H9 (cell line): ENCODE measurements at regions not wholly inside any gene's neighbourhood (a gene's known extent, or its start where the extent isn't known, plus 50 kb on each side); places are given as distances from the start of the nearest gene placed in this dataset.

Experiments
- DNase-seq: peaks from one replicate; pipeline ENCODE4 v3.0.0-alpha.2; 2017
- H2AFZ ChIP-seq: one replicate; pipeline ENCODE4 v1.6.1; 2013; ENCODE audit warnings: mild to moderate bottlenecking, low read length, control low read depth, moderate library complexity
- H2AK5ac ChIP-seq: 2 replicates; pipeline ENCODE4 v1.6.1; 2013; ENCODE audit warnings: low read length, control low read depth, mixed read lengths; ENCODE audit not compliant: insufficient read length
- H2BK120ac ChIP-seq: one replicate; pipeline ENCODE4 v1.6.1; 2013; ENCODE audit warnings: low read depth, mild to moderate bottlenecking, low read length, control low read depth, inconsistent platforms; ENCODE audit not compliant: poor library complexity, severe bottlenecking
- H2BK12ac ChIP-seq: 2 replicates; pipeline ENCODE4 v1.6.1; 2013; ENCODE audit warnings: low read length, control low read depth, mixed read lengths, low read depth; ENCODE audit not compliant: insufficient read length
- H2BK15ac ChIP-seq: 2 replicates; pipeline ENCODE4 v1.6.1; 2013; ENCODE audit warnings: low read depth, low read length, control low read depth
- H2BK20ac ChIP-seq: one replicate; pipeline ENCODE4 v1.6.1; 2013; ENCODE audit warnings: low read depth, mild to moderate bottlenecking, low read length, control low read depth, inconsistent platforms; ENCODE audit not compliant: poor library complexity, severe bottlenecking
- H2BK5ac ChIP-seq: 2 replicates; pipeline ENCODE4 v1.6.1; 2013; ENCODE audit warnings: low read length, control low read depth, mixed read lengths; ENCODE audit not compliant: insufficient read length
- H3K14ac ChIP-seq: 2 replicates; pipeline ENCODE4 v1.6.1; 2013; ENCODE audit warnings: low read length, control low read depth; ENCODE audit not compliant: insufficient read depth
- H3K18ac ChIP-seq: 2 replicates; pipeline ENCODE4 v1.6.1; 2013; ENCODE audit warnings: low read depth, mild to moderate bottlenecking, mixed read lengths, low read length, control low read depth; ENCODE audit not compliant: insufficient read length
- H3K23ac ChIP-seq: 2 replicates; pipeline ENCODE4 v1.6.1; 2013; ENCODE audit warnings: low read length, control low read depth, mixed read lengths, low read depth; ENCODE audit not compliant: insufficient read length
- H3K23me2 ChIP-seq: 2 replicates; pipeline ENCODE4 v1.6.1; 2013; ENCODE audit warnings: low read depth, mild to moderate bottlenecking, mixed read lengths, low read length, control low read depth; ENCODE audit not compliant: insufficient read length, poor library complexity, severe bottlenecking
- H3K27ac ChIP-seq: 2 replicates; pipeline ENCODE4 v1.5.1; 2013; ENCODE audit warnings: low read length, control low read depth, mixed read lengths, low read depth; ENCODE audit not compliant: insufficient read length
- H3K27me3 ChIP-seq: 2 replicates; pipeline ENCODE4 v1.6.1; 2013; ENCODE audit warnings: low read length, control low read depth, inconsistent platforms; ENCODE audit not compliant: insufficient read depth
- H3K4ac ChIP-seq: 2 replicates; pipeline ENCODE4 v1.6.1; 2013; ENCODE audit warnings: low read depth, mild to moderate bottlenecking, control low read depth, inconsistent platforms, low read length, moderate library complexity
- H3K4me1 ChIP-seq: 2 replicates; pipeline ENCODE4 v1.6.1; 2013; ENCODE audit warnings: low read length, control low read depth, inconsistent platforms; ENCODE audit not compliant: insufficient read depth
- H3K4me2 ChIP-seq: 2 replicates; pipeline ENCODE4 v1.6.1; 2013; ENCODE audit warnings: low read length, control low read depth, mixed read lengths; ENCODE audit not compliant: insufficient read length, insufficient read depth
- H3K56ac ChIP-seq: 2 replicates; pipeline ENCODE4 v1.6.1; 2013; ENCODE audit warnings: low read depth, mild to moderate bottlenecking, mixed read lengths, low read length, control low read depth; ENCODE audit not compliant: insufficient read length
- H3K79me1 ChIP-seq: 2 replicates; pipeline ENCODE4 v1.6.1; 2013; ENCODE audit warnings: low read depth, mild to moderate bottlenecking, moderate library complexity, low read length, control low read depth, inconsistent platforms; ENCODE audit not compliant: insufficient read depth, poor library complexity, severe bottlenecking
- H3K79me2 ChIP-seq: 2 replicates; pipeline ENCODE4 v1.6.1; 2013; ENCODE audit warnings: low read length, control low read depth, inconsistent platforms; ENCODE audit not compliant: insufficient read depth
- H3K9ac ChIP-seq: 2 replicates; pipeline ENCODE4 v1.6.1; 2013; ENCODE audit warnings: low read length, control low read depth, mixed read lengths; ENCODE audit not compliant: insufficient read length; ENCODE audit errors: extremely low read depth
- H3K9me3 ChIP-seq: one replicate; pipeline ENCODE4 v1.6.1; 2013; ENCODE audit warnings: low read depth, low read length, inconsistent platforms; ENCODE audit not compliant: control insufficient read depth
- H3T11ph ChIP-seq: one replicate; pipeline ENCODE4 v1.6.1; 2013; ENCODE audit warnings: mild to moderate bottlenecking, low read length, control low read depth, inconsistent platforms
- H4K20me1 ChIP-seq: one replicate; pipeline ENCODE4 v1.6.1; 2013; ENCODE audit not compliant: control insufficient read depth, insufficient read length, insufficient read depth
- H4K5ac ChIP-seq: 2 replicates; pipeline ENCODE4 v1.6.1; 2013; ENCODE audit warnings: low read depth, mild to moderate bottlenecking, mixed read lengths, low read length, control low read depth; ENCODE audit not compliant: insufficient read length
- H4K8ac ChIP-seq: replicated peaks from 2 replicates; pipeline ENCODE4 v1.6.1; 2013; ENCODE audit warnings: low read length, control low read depth, mixed read lengths, low read depth; ENCODE audit not compliant: insufficient read length
- H4K91ac ChIP-seq: 2 replicates; pipeline ENCODE4 v1.6.1; 2013; ENCODE audit warnings: low read depth, mild to moderate bottlenecking, moderate library complexity, mixed read lengths, low read length, control low read depth; ENCODE audit not compliant: insufficient read length
- H3K27ac Mint-ChIP-seq, 3 experiments: 2 replicates in 2 of 3; 3 replicates in 1 of 3; pipeline ENCODE4 v1.8.0; 2020 to 2021; ENCODE audit warnings: mixed read lengths in 3 of 3, mild to moderate bottlenecking in 1 of 3, moderate library complexity in 1 of 3
- H3K27me3 Mint-ChIP-seq: 2 replicates; pipeline ENCODE4 v1.8.0; 2021; ENCODE audit warnings: low read depth, mild to moderate bottlenecking, moderate library complexity, mixed read lengths
- H3K36me3 Mint-ChIP-seq, 3 experiments: 2 replicates in 2 of 3; 3 replicates in 1 of 3; pipeline ENCODE4 v1.8.0; 2020 to 2021; ENCODE audit warnings: low read depth in 3 of 3, mixed read lengths in 3 of 3; ENCODE audit not compliant: insufficient read depth in 1 of 3
- H3K4me1 Mint-ChIP-seq, 2 experiments: 2 replicates each; pipeline ENCODE4 v1.8.0; 2020; ENCODE audit warnings: mixed read lengths in 2 of 2
- H3K4me3 Mint-ChIP-seq, 2 experiments: 2 replicates in 1 of 2; 3 replicates in 1 of 2; pipeline ENCODE4 v1.8.0; 2020 to 2021; ENCODE audit warnings: mild to moderate bottlenecking in 2 of 2, mixed read lengths in 2 of 2, moderate library complexity in 1 of 2
- H3K9me3 Mint-ChIP-seq, 2 experiments: 2 replicates in 1 of 2; 3 replicates in 1 of 2; pipeline ENCODE4 v1.8.0; 2020; ENCODE audit warnings: mild to moderate bottlenecking in 2 of 2, mixed read lengths in 2 of 2, moderate library complexity in 1 of 2
- CTCF ChIP-seq: fragments of 200-600 bp; sonication (generic); conservative IDR thresholded peaks from 3 replicates; pipeline ENCODE4 v1.8.0; 2021; ENCODE audit warnings: antibody characterized with exemption, mild to moderate bottlenecking
- WGBS: extraction: QIAGEN DNeasy Blood & Tissue Kit; methylation state at CpG from one replicate; pipeline ENCODE4 v1.1.7; 2013; ENCODE audit warnings: missing lambda C conversion rate, low lambda C conversion rate, mixed read lengths; ENCODE audit not compliant: insufficient read length; ENCODE audit errors: extremely low coverage; 5-methylcytosine and 5-hydroxymethylcytosine counted together

- Histone ChIP-seq H3K27ac (no peak overlapping the region), H3K79me2 (no peaks in the 10 kb centered on the region), H3K23ac (no peak overlapping the region), H2BK5ac (no peak overlapping the region), H4K8ac (no peak overlapping the region), H2BK20ac (no peak overlapping the region), H3T11ph (no peak overlapping the region), H4K20me1 (no peaks in the 10 kb centered on the region), H3K4ac (no peak overlapping the region), H3K79me1 (no peaks in the 10 kb centered on the region), H3K18ac (no peak overlapping the region), H2AFZ (no peak overlapping the region), H2BK12ac (no peak overlapping the region), H3K9ac (no peak overlapping the region), H3K23me2 (no peaks in the 10 kb centered on the region), H2BK120ac (no peak overlapping the region), H3K27me3 (no peaks in the 10 kb centered on the region), H2AK5ac (no peak overlapping the region), H3K9me3 (no peaks in the 10 kb centered on the region), H4K91ac (no peak overlapping the region), H3K4me1 (no peaks in the 10 kb centered on the region), H4K5ac (no peak overlapping the region), H3K56ac (no peak overlapping the region), H3K4me2 (no peak overlapping the region), H2BK15ac (no peak overlapping the region), H3K14ac (no peak overlapping the region)
- no peaks in the 10 kb centered on the region for H3K36me3 Mint-ChIP-seq
- no peak overlapping the region for H3K4me3 Mint-ChIP-seq
- DNase-seq = no peak
- H3K27ac Mint-ChIP-seq = no peak overlapping the region
- no peaks in the 10 kb centered on the region; the same call in 1 of the 2 replicates for H3K27me3 Mint-ChIP-seq
- H3K9me3 Mint-ChIP-seq = no peaks in the 10 kb centered on the region
- H3K4me1 Mint-ChIP-seq = peaks cover 10 to 13% of the 10 kb centered on the region in 2 experiments; a peak in 3 of 4 replicates
- no peak for TF ChIP-seq CTCF
- WGBS = no CpG with 5 or more reads among the region's 7 CpGs
Measured at GRCh38 chr7:93011351-93012294, 106.2 kb downstream of the SAMD9 start.
